Hematopoietic multipotent progenitor cell treated with erythropoietin and hydrocortisone succinate and interleukin-3 and kit ligand, for 8 days (in vitro differentiated cells): ENCODE measurements at regions not wholly inside any gene's neighbourhood (a gene's known extent, or its start where the extent isn't known, plus 50 kb on each side); places are given as distances from the start of the nearest gene placed in this dataset.
"Not testable (repeated sequence)": the region's sequence is repeated elsewhere in the genome, so short reads cannot be mapped to it uniquely, and the experiment has no call there.

Experiments used
- DNase-seq: peaks from one replicate; pipeline ENCODE4 v3.0.0-alpha.2; 2015

GRCh38 chr15:24202297-24202696 is 473.3 kb upstream of the NPAP1 start:
- not testable (repeated sequence) for DNase-seq

- DNase-seq, result not testable (repeated sequence)
These were observed 463.7 kb upstream of the NPAP1 start for GRCh38 chr15:24211742-24212476.

- DNase-seq, result no peak
These were observed 451.8 kb upstream of the NPAP1 start for GRCh38 chr15:24223739-24224138.

- DNase-seq, result no peak
These were observed 451.4 kb upstream of the NPAP1 start for GRCh38 chr15:24224161-24224560.

GRCh38 chr15:24228922-24229321 is 446.7 kb upstream of the NPAP1 start:
- DNase-seq, result not testable (repeated sequence)

- not testable (repeated sequence) for DNase-seq
These were observed 442.4 kb upstream of the NPAP1 start for GRCh38 chr15:24233134-24233533.

- DNase-seq, result not testable (repeated sequence)
These were observed 435.0 kb upstream of the NPAP1 start for GRCh38 chr15:24240580-24240979.

GRCh38 chr15:24259106-24259505 is 416.5 kb upstream of the NPAP1 start:
- not testable (repeated sequence) for DNase-seq

- not testable (repeated sequence) for DNase-seq
These were observed 415.2 kb upstream of the NPAP1 start for GRCh38 chr15:24260407-24260806.

GRCh38 chr15:24260854-24261253 is 414.7 kb upstream of the NPAP1 start:
- not testable (repeated sequence) for DNase-seq

GRCh38 chr15:24268536-24269165 is 406.9 kb upstream of the NPAP1 start:
- DNase-seq, result not testable (repeated sequence)

- DNase-seq, result no peak
These were observed 406.4 kb upstream of the NPAP1 start for GRCh38 chr15:24269166-24269571.

- no peak for DNase-seq
These were observed 405.7 kb upstream of the NPAP1 start for GRCh38 chr15:24269923-24270322.

- DNase-seq, result not testable (repeated sequence)
These were observed 403.9 kb upstream of the NPAP1 start for GRCh38 chr15:24271496-24272244.

GRCh38 chr15:24292837-24293236 is 382.7 kb upstream of the NPAP1 start:
- DNase-seq, result no peak

GRCh38 chr15:24300804-24301368 is 374.7 kb upstream of the NPAP1 start:
- DNase-seq, result not testable (repeated sequence)

GRCh38 chr15:24301999-24302398 is 373.6 kb upstream of the NPAP1 start:
- DNase-seq, result not testable (repeated sequence)

- DNase-seq, result not testable (repeated sequence)
These were observed 370.8 kb upstream of the NPAP1 start for GRCh38 chr15:24304747-24305146.

GRCh38 chr15:24305643-24306042 is 369.9 kb upstream of the NPAP1 start:
- not testable (repeated sequence) for DNase-seq

GRCh38 chr15:24309700-24310099 is 365.9 kb upstream of the NPAP1 start:
- not testable (repeated sequence) for DNase-seq

GRCh38 chr15:24311692-24312091 is 363.9 kb upstream of the NPAP1 start:
- DNase-seq, result not testable (repeated sequence)

- not testable (repeated sequence) for DNase-seq
These were observed 359.2 kb upstream of the NPAP1 start for GRCh38 chr15:24316326-24316725.

- DNase-seq, result no peak
These were observed 356.6 kb upstream of the NPAP1 start for GRCh38 chr15:24318981-24319380.
